NOMO-1 (cell line): ENCODE measurements at regions not wholly inside any gene's neighbourhood (a gene's known extent, or its start where the extent isn't known, plus 50 kb on each side); places are given as distances from the start of the nearest gene placed in this dataset.

Source experiments
- DNase-seq, 2 experiments: peaks; one replicate each; lab custom pipeline; 2025; ENCODE audit not compliant: unreplicated experiment in 2 of 2; lab: John Stamatoyannopoulos, UW

DNA sequence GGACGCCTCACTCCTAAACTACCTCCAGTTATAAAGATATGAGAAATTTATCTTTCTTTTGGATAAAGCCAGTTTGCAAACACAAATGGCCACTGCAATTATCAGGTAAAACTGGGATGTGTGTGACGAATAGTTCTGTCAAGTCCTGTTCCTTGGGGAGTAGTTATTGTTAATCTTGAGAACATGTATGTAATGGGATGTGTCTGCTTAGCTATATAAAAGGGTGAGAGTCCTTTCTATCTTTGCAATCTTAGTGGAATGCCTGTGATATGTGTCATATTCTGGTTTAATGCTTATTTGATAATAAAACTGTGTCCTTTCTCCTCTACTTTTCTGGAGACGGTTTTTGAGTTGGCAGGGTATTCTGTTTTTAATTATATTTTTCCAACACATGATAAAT lies 56.1 kb upstream of the PKP2 start:
- DNase-seq: no peak

GRCh38 chr12:32949815-32950214 lies 53.2 kb upstream of the PKP2 start:
- no peak for DNase-seq

DNA sequence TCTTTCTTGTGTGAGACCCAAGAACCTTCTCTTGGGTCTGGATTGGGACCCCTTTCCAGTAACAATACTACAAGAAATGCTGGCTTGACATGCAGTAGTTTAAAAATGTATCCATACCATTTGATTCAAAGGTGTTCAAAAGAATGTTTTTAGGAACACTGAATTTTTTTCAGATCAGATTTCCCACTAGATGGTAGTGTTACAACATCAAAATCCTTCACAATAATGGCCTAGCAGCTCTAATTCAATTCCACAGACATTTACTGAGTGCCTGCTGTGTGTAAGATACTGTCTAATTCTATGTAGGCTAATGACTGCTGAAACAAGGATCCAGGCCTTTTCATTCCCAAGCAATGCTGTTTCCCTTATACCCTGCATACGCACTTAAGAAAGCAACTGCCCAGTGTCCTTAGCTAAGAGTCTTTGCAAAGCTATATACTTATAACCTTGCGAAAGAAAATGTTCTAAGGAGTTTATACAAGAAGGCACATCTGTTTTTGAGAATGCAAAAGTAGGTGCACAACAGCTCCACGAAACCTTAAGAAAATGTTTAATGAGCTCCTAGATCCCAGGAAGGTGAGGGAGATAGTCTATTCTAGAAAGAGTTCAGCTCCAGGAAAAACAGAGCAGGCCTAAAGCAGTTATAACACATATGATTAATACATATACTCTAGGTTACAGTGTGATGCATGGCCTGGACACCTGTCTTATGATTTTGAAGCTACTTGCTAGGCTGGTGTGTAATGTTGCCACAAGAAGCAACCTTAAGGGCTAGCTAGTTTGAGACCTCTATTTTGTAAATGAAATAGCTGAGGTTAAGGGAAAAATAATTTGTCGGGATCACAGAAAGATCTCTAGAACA lies 50.9 kb upstream of the PKP2 start:
- DNase-seq: peak in 1 of 2 experiments; percentile 4

- no peak for DNase-seq
These were observed 50.0 kb upstream of the PKP2 start for GRCh38 chr12:32946504-32947131.
